Neural crest cell (in vitro differentiated cells): ENCODE measurements at regions not wholly inside any gene's neighbourhood (a gene's known extent, or its start where the extent isn't known, plus 50 kb on each side); places are given as distances from the start of the nearest gene placed in this dataset.

Source experiments
- DNase-seq: peaks from one replicate; pipeline ENCODE4 v3.0.0; 2021; ENCODE audit warnings: low read depth, mixed read lengths, low spot score
- H3K27ac Mint-ChIP-seq: one replicate; pipeline ENCODE4 v1.8.0; 2021; ENCODE audit warnings: mild to moderate bottlenecking, mixed read lengths; ENCODE audit not compliant: unreplicated experiment
- H3K27me3 Mint-ChIP-seq: 2 replicates; pipeline ENCODE4 v1.8.0; 2021; ENCODE audit warnings: low read depth, mild to moderate bottlenecking, mixed read lengths
- H3K36me3 Mint-ChIP-seq: 2 replicates; pipeline ENCODE4 v1.8.0; 2021; ENCODE audit warnings: low read depth, mild to moderate bottlenecking, mixed read lengths
- H3K4me1 Mint-ChIP-seq: 2 replicates; pipeline ENCODE4 v1.8.0; 2021; ENCODE audit warnings: mixed read lengths
- H3K4me3 Mint-ChIP-seq: one replicate; pipeline ENCODE4 v1.8.0; 2021; ENCODE audit warnings: mild to moderate bottlenecking, mixed read lengths
- H3K9me3 Mint-ChIP-seq: 2 replicates; pipeline ENCODE4 v1.8.0; 2021; ENCODE audit warnings: mixed read lengths
- TF ChIP-seq, protein P1 (sequence below): fragments of 200-600 bp; sonication (generic); conservative IDR thresholded peaks from 2 replicates; pipeline ENCODE4 v1.5.0; 2021; ENCODE audit warnings: antibody characterized with exemption, mild to moderate bottlenecking

DNA sequence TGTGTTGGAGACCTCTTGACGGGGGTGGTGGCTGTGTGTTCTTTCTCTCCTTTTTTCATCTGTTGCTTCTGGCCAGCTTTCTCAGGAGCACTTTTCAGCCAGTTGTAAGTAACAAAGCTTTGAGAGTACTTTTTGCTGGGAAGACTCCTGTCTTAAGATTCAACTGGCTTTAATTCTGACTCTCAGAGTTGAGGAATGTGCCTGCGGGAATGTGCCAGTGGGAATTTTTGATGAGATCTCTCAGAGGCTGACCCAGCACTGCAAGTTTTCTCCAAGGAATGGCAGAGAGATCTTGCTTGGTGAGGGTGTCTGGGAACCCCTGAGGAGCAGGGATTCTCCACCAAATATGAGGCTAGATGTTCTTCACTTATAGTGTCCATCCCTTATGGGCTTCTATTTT, 91.6 kb upstream of the OR9Q1 start:
- H3K4me3 Mint-ChIP-seq: no peak overlapping the region
- H3K36me3 Mint-ChIP-seq: no peaks in the 10 kb centered on the region
- no peaks in the 10 kb centered on the region for H3K4me1 Mint-ChIP-seq
- peaks cover 47% of the 10 kb centered on the region for H3K27me3 Mint-ChIP-seq
- H3K27ac Mint-ChIP-seq: no peak overlapping the region
- TF ChIP-seq, protein P1, sequence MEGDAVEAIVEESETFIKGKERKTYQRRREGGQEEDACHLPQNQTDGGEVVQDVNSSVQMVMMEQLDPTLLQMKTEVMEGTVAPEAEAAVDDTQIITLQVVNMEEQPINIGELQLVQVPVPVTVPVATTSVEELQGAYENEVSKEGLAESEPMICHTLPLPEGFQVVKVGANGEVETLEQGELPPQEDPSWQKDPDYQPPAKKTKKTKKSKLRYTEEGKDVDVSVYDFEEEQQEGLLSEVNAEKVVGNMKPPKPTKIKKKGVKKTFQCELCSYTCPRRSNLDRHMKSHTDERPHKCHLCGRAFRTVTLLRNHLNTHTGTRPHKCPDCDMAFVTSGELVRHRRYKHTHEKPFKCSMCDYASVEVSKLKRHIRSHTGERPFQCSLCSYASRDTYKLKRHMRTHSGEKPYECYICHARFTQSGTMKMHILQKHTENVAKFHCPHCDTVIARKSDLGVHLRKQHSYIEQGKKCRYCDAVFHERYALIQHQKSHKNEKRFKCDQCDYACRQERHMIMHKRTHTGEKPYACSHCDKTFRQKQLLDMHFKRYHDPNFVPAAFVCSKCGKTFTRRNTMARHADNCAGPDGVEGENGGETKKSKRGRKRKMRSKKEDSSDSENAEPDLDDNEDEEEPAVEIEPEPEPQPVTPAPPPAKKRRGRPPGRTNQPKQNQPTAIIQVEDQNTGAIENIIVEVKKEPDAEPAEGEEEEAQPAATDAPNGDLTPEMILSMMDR: no peak
- peaks cover 3% of the 10 kb centered on the region for H3K9me3 Mint-ChIP-seq
- no peak for DNase-seq

DNA sequence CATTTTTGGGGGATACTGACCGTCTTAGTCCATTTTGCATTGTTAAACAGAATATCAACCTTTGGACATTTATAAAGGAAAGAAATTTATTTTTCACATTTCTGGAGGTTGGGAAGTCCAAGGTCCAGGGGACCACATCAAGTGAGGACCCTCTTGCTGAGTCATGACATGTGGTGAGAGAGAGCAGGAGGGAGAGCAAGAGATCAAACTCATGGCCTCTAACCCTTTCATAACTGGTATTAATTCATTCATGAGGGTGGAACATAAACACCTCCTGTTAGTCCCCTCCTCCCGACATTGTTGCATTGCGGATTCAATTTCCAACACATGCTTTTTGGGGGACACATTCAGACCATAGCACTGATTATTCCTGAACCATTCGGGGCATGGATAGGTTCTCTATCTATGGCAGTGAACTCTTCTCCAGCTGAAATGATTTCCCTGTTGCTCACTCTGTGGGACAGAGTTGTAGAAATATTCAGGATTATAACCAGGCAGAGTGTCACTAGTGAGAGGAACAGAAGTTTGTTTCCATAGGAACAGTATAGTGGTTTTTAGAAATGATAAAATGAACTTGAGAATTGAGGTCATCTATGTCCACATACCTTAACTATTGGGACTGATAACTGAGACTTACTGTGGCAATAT, 88.2 kb upstream of the OR9Q1 start:
- DNase-seq: no peak
- Mint-ChIP-seq H3K9me3 (peaks cover 3% of the 10 kb centered on the region), H3K4me1 (no peaks in the 10 kb centered on the region), H3K27ac (no peak overlapping the region), H3K4me3 (no peak overlapping the region), H3K36me3 (no peaks in the 10 kb centered on the region), H3K27me3 (peaks cover 23% of the 10 kb centered on the region)
- TF ChIP-seq, protein P1: no peak

DNA sequence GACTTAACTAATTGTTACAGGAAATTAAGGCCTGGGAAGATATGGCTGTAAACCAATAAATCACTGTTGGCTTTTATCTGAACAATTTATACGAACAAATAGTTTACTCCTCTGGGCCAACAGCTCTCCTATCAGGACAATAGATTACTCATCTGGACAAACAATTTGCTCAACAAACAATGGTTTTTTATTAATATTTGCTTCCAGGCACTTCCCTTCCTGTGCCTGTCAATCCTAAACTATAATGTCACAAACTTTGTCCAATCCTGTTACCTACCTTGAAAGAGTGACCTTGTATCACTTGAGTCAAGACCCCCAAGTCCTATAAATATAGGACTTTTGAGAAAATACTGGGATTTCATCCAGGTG, 87.6 kb upstream of the OR9Q1 start:
- Mint-ChIP-seq H3K36me3 (no peaks in the 10 kb centered on the region), H3K27me3 (peaks cover 23% of the 10 kb centered on the region), H3K4me3 (no peak overlapping the region), H3K9me3 (peaks cover 3% of the 10 kb centered on the region), H3K4me1 (no peaks in the 10 kb centered on the region), H3K27ac (no peak overlapping the region)
- TF ChIP-seq, protein P1: no peak
- DNase-seq: no peak

DNA sequence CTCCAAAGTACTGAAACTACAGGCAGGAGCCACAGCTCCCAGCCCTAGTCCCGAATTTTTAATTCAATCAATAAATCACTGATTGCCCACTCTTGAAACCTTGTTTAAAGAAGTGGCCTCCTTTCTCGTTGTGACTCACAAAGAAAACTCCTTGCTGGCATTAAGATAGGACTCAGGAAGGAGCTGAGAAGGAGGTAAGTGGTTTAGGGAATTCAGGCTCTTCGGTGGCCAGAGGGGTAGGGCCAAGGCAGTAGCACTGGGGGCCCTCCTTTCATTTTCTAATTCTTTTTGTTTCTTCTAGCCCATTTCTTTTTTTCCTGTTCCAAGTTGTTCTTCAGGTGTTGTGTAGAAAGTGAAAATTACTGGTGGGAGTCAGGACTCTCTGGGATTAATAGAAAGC, 86.2 kb upstream of the OR9Q1 start:
- no peak for DNase-seq
- no peak overlapping the region for H3K4me3 Mint-ChIP-seq
- H3K27ac Mint-ChIP-seq: no peak overlapping the region
- no peaks in the 10 kb centered on the region for H3K4me1 Mint-ChIP-seq
- TF ChIP-seq, protein P1: no peak
- H3K27me3 Mint-ChIP-seq: peaks cover 18% of the 10 kb centered on the region
- H3K36me3 Mint-ChIP-seq: no peaks in the 10 kb centered on the region
- peaks cover 3% of the 10 kb centered on the region for H3K9me3 Mint-ChIP-seq

DNA sequence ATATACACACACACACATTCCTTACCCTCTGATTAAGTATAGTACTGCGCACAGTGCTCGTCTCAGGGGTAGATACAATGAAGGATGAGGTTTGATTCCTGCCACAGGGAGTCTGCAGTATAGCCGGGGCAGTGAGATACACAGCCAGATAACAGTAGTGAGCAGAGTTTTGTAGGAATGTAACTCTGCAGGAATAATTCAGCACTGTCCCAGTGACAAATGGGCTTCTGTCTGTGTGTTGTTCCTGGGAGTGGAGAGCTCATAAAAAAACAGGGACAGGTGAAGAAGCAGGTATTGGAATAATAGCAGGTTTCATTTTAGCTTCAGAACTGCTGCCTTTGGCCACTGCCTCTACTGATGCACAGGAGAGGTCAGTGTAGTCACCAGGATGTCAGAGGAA, 85.3 kb upstream of the OR9Q1 start:
- TF ChIP-seq, protein P1: no peak
- Mint-ChIP-seq H3K27ac (no peak overlapping the region), H3K36me3 (no peaks in the 10 kb centered on the region), H3K4me1 (no peaks in the 10 kb centered on the region), H3K9me3 (peaks cover 3% of the 10 kb centered on the region), H3K4me3 (no peak overlapping the region), H3K27me3 (peaks cover 11% of the 10 kb centered on the region)
- DNase-seq: no peak
